ENCODE measurements at regions not wholly inside any gene's neighbourhood (a gene's known extent, or its start where the extent isn't known, plus 50 kb on each side); places are given as distances from the start of the nearest gene placed in this dataset.

- no peak for ATAC-seq (ENCODE audit: low read depth)
- no peak overlapping the region for H3K27ac Mint-ChIP-seq
- H3K27me3 Mint-ChIP-seq = peaks cover under 1% of the 10 kb centered on the region
Observed at GRCh38 chr6:40792183-40792582, 205.0 kb upstream of the LRFN2 start.

GRCh38 chr6:40791004-40791403, 203.8 kb upstream of the LRFN2 start:
- Mint-ChIP-seq H3K36me3 (peaks cover 8% of the 10 kb centered on the region), H3K4me3 (no peak overlapping the region), H3K4me1 (peaks cover 20% of the 10 kb centered on the region), H3K27me3 (peaks cover 2% of the 10 kb centered on the region), H3K27ac (no peak overlapping the region), H3K9me3 (no peaks in the 10 kb centered on the region)
- POLR2A ChIA-PET = no interaction called here
- ATAC-seq (ENCODE audit: low read depth) (no peak), DNase-seq (no peak)

More at GRCh38 chr6:40792183-40792582, 205.0 kb upstream of the LRFN2 start:
- Mint-ChIP-seq H3K36me3 (peaks cover 8% of the 10 kb centered on the region), H3K9me3 (no peaks in the 10 kb centered on the region), H3K4me1 (peaks cover 20% of the 10 kb centered on the region), H3K4me3 (no peak overlapping the region)
- POLR2A ChIA-PET = no interaction called here
- DNase-seq = no peak

- POLR2A ChIA-PET = no interaction called here
- peak overlapping the region; percentile 53 for H3K4me3 Mint-ChIP-seq
- peak; percentile 52 for DNase-seq
- peaks cover 20% of the 10 kb centered on the region for H3K4me1 Mint-ChIP-seq
- H3K9me3 Mint-ChIP-seq = no peaks in the 10 kb centered on the region
- peaks cover 6% of the 10 kb centered on the region for H3K27me3 Mint-ChIP-seq
- peaks cover 8% of the 10 kb centered on the region for H3K36me3 Mint-ChIP-seq
- peak; percentile 99 for ATAC-seq (ENCODE audit: low read depth)
- H3K27ac Mint-ChIP-seq = peak overlapping the region; percentile 87
Observed at GRCh38 chr6:40788661-40789655, 201.8 kb upstream of the LRFN2 start.

- Mint-ChIP-seq H3K27ac (no peak overlapping the region), H3K9me3 (no peaks in the 10 kb centered on the region), H3K36me3 (no peaks in the 10 kb centered on the region), H3K4me1 (no peaks in the 10 kb centered on the region), H3K27me3 (peaks cover 13% of the 10 kb centered on the region), H3K4me3 (no peak overlapping the region)
- DNase-seq (no peak), ATAC-seq (ENCODE audit: low read depth) (no peak)
- POLR2A ChIA-PET = no interaction called here
Observed at GRCh38 chr6:40782355-40782754, 195.2 kb upstream of the LRFN2 start.

GRCh38 chr6:40780637-40781036, 193.5 kb upstream of the LRFN2 start:
- Mint-ChIP-seq H3K36me3 (no peaks in the 10 kb centered on the region), H3K9me3 (no peaks in the 10 kb centered on the region), H3K4me3 (no peak overlapping the region), H3K27me3 (peaks cover 11% of the 10 kb centered on the region), H3K4me1 (no peaks in the 10 kb centered on the region), H3K27ac (no peak overlapping the region)
- DNase-seq = no peak
- ATAC-seq (ENCODE audit: low read depth) = no peak
- POLR2A ChIA-PET = no interaction called here

- POLR2A ChIA-PET = no interaction called here
- ATAC-seq (ENCODE audit: low read depth) = no peak
- H3K4me1 Mint-ChIP-seq = no peaks in the 10 kb centered on the region
- H3K4me3 Mint-ChIP-seq = no peak overlapping the region
- no peaks in the 10 kb centered on the region for H3K36me3 Mint-ChIP-seq
- DNase-seq = no peak
- H3K9me3 Mint-ChIP-seq = no peaks in the 10 kb centered on the region
- no peak overlapping the region for H3K27ac Mint-ChIP-seq
- H3K27me3 Mint-ChIP-seq = peaks cover 11% of the 10 kb centered on the region
Observed at GRCh38 chr6:40779409-40779808, 192.2 kb upstream of the LRFN2 start.

GRCh38 chr6:40778918-40779317, 191.8 kb upstream of the LRFN2 start:
- no peak for ATAC-seq (ENCODE audit: low read depth)
- H3K27me3 Mint-ChIP-seq = peaks cover 9% of the 10 kb centered on the region
- H3K27ac Mint-ChIP-seq = no peak overlapping the region
- DNase-seq = no peak
- H3K36me3 Mint-ChIP-seq = no peaks in the 10 kb centered on the region
- no peak overlapping the region for H3K4me3 Mint-ChIP-seq
- H3K4me1 Mint-ChIP-seq = no peaks in the 10 kb centered on the region
- POLR2A ChIA-PET = no interaction called here
- no peaks in the 10 kb centered on the region for H3K9me3 Mint-ChIP-seq

GRCh38 chr6:40778196-40778595, 191.0 kb upstream of the LRFN2 start:
- no peaks in the 10 kb centered on the region for H3K36me3 Mint-ChIP-seq
- DNase-seq (no peak), ATAC-seq (ENCODE audit: low read depth) (no peak)
- peak overlapping the region; percentile 4 for H3K27ac Mint-ChIP-seq
- peaks cover 9% of the 10 kb centered on the region for H3K27me3 Mint-ChIP-seq
- no peaks in the 10 kb centered on the region for H3K9me3 Mint-ChIP-seq
- no peaks in the 10 kb centered on the region for H3K4me1 Mint-ChIP-seq
- H3K4me3 Mint-ChIP-seq = no peak overlapping the region
- POLR2A ChIA-PET = no interaction called here

- DNase-seq = no peak
- no peak overlapping the region for H3K27ac Mint-ChIP-seq
- POLR2A ChIA-PET = no interaction called here
Observed at GRCh38 chr6:40774932-40775331, 187.8 kb upstream of the LRFN2 start.

GRCh38 chr6:40770794-40771193, 183.6 kb upstream of the LRFN2 start:
- no peak overlapping the region for H3K4me3 Mint-ChIP-seq
- POLR2A ChIA-PET = no interaction called here
- peaks cover 19% of the 10 kb centered on the region for H3K27me3 Mint-ChIP-seq
- no peak for ATAC-seq (ENCODE audit: low read depth)
- DNase-seq = no peak
- H3K36me3 Mint-ChIP-seq = no peaks in the 10 kb centered on the region
- no peaks in the 10 kb centered on the region for H3K4me1 Mint-ChIP-seq
- no peak overlapping the region for H3K27ac Mint-ChIP-seq
- H3K9me3 Mint-ChIP-seq = no peaks in the 10 kb centered on the region

More at GRCh38 chr6:40774932-40775331, 187.8 kb upstream of the LRFN2 start:
- Mint-ChIP-seq H3K9me3 (no peaks in the 10 kb centered on the region), H3K36me3 (no peaks in the 10 kb centered on the region), H3K4me3 (no peak overlapping the region), H3K27me3 (peaks cover 19% of the 10 kb centered on the region), H3K4me1 (no peaks in the 10 kb centered on the region)
- no peak for ATAC-seq (ENCODE audit: low read depth)

- Mint-ChIP-seq H3K4me3 (no peak overlapping the region), H3K27ac (no peak overlapping the region), H3K36me3 (no peaks in the 10 kb centered on the region), H3K27me3 (peaks cover 7% of the 10 kb centered on the region), H3K4me1 (no peaks in the 10 kb centered on the region), H3K9me3 (no peaks in the 10 kb centered on the region)
- DNase-seq = no peak
- POLR2A ChIA-PET = no interaction called here
- ATAC-seq (ENCODE audit: low read depth) = no peak
Observed at GRCh38 chr6:40764726-40765125, 177.6 kb upstream of the LRFN2 start.

GRCh38 chr6:40762981-40763380, 175.8 kb upstream of the LRFN2 start:
- POLR2A ChIA-PET = no interaction called here
- DNase-seq (no peak), ATAC-seq (ENCODE audit: low read depth) (no peak)
- Mint-ChIP-seq H3K9me3 (no peaks in the 10 kb centered on the region), H3K4me3 (no peak overlapping the region), H3K36me3 (no peaks in the 10 kb centered on the region), H3K27ac (no peak overlapping the region), H3K4me1 (no peaks in the 10 kb centered on the region), H3K27me3 (peaks cover 10% of the 10 kb centered on the region)

GRCh38 chr6:40760887-40761286, 173.7 kb upstream of the LRFN2 start:
- Mint-ChIP-seq H3K27me3 (peaks cover 22% of the 10 kb centered on the region), H3K27ac (no peak overlapping the region), H3K36me3 (no peaks in the 10 kb centered on the region), H3K4me1 (no peaks in the 10 kb centered on the region), H3K4me3 (no peak overlapping the region), H3K9me3 (no peaks in the 10 kb centered on the region)
- POLR2A ChIA-PET = no interaction called here
- ATAC-seq (ENCODE audit: low read depth) (no peak), DNase-seq (no peak)

GRCh38 chr6:40759838-40760237, 172.7 kb upstream of the LRFN2 start:
- DNase-seq (no peak), ATAC-seq (ENCODE audit: low read depth) (no peak)
- Mint-ChIP-seq H3K36me3 (no peaks in the 10 kb centered on the region), H3K4me3 (no peak overlapping the region), H3K27ac (no peak overlapping the region), H3K9me3 (no peaks in the 10 kb centered on the region), H3K27me3 (peaks cover 30% of the 10 kb centered on the region), H3K4me1 (no peaks in the 10 kb centered on the region)
- POLR2A ChIA-PET = no interaction called here
